KOPT-K1 (cell line): ENCODE measurements at regions not wholly inside any gene's neighbourhood (a gene's known extent, or its start where the extent isn't known, plus 50 kb on each side); places are given as distances from the start of the nearest gene placed in this dataset.
A peak's percentile ranks its signal among the peaks of the same experiment; 100 is the strongest.
"Not testable (repeated sequence)": the region's sequence is repeated elsewhere in the genome, so short reads cannot be mapped to it uniquely, and the experiment has no call there.

ENCODE experiments used
- H3K27ac ChIP-seq: fragments of 200-600 bp; sonication (generic); 2 replicates; pipeline ENCODE4 v1.5.1; 2016; ENCODE audit warnings: antibody characterized with exemption, mild to moderate bottlenecking, low read depth, low read length; ENCODE audit not compliant: poor library complexity, severe bottlenecking
- H3K36me3 ChIP-seq: fragments of 200-600 bp; sonication (generic); 2 replicates; pipeline ENCODE4 v1.5.1; 2017; ENCODE audit warnings: antibody characterized with exemption, mild to moderate bottlenecking, low read length, moderate library complexity; ENCODE audit not compliant: insufficient read depth
- H3K9me3 ChIP-seq: fragments of 200-600 bp; sonication (generic); 2 replicates; pipeline ENCODE4 v1.5.1; 2017; ENCODE audit warnings: antibody characterized with exemption, low read length, mild to moderate bottlenecking; ENCODE audit not compliant: insufficient read depth, poor library complexity, severe bottlenecking

- H3K27ac ChIP-seq = no peak overlapping the region
- H3K36me3 ChIP-seq = no peaks in the 10 kb centered on the region
- no peaks in the 10 kb centered on the region for H3K9me3 ChIP-seq
Observed at GRCh38 chr12:89289720-89290119, 62.6 kb downstream of the DUSP6 start.

GRCh38 chr12:89288959-89289358 is 63.3 kb downstream of the DUSP6 start:
- H3K9me3 ChIP-seq = no peaks in the 10 kb centered on the region
- no peak overlapping the region for H3K27ac ChIP-seq
- H3K36me3 ChIP-seq = no peaks in the 10 kb centered on the region

- Histone ChIP-seq H3K36me3 (no peaks in the 10 kb centered on the region), H3K27ac (no peak overlapping the region), H3K9me3 (no peaks in the 10 kb centered on the region)
Observed at GRCh38 chr12:89286501-89286900, 65.8 kb downstream of the DUSP6 start.

DNA sequence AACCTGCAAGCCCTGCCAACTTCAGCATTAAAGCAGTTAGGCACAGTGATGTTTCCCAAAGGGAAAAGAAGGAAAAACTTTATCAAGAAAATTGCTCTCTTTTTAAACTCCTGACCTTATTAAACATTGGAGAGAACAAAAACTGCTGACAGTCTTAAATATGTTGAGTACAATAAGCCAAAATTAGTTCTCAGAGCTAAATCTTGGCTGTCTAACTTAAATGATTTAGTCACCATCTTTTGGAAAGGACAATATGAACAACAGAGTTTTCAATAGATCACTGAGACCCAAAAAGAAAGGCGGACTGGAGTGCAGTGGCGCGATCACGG is 70.8 kb downstream of the DUSP6 start:
- Histone ChIP-seq H3K9me3 (no peaks in the 10 kb centered on the region), H3K27ac (peak overlapping the region; percentile 69), H3K36me3 (no peaks in the 10 kb centered on the region)

DNA sequence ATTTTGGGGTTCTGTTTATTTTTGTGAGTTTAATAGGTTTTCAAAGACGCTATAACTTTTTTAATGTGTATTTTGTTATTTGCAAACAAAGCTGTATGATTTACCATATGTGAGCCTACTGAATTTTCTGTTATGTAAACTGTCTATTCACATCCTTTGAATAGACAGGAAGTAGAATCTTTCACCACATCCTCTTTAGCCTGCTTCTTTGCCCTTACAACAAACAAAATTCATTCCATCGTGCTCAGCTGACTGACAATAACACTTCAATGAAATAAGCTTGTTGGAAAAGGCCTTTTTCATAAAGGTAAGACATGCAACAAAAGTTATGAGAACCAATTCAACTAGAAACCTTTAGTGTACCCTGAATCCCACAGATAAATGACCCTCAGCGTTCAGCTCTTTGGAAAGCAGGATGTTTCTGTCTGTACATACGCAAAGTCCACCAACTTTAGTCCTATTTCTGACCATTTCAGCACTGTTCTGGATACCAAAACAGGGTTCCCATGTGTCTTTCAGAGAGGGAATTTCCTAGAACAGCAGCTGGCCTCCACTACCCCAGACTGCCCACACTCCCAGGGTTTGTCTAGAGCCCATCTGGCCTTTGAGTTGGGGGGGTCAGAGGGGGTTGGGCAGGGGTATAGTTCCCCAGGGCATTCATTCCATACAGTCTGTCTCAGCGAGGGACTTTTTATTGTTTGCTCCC is 71.3 kb downstream of the DUSP6 start:
- H3K27ac ChIP-seq = peak overlapping the region; percentile 69
- H3K9me3 ChIP-seq = no peaks in the 10 kb centered on the region
- no peaks in the 10 kb centered on the region for H3K36me3 ChIP-seq

GRCh38 chr12:89279499-89279898 is 72.8 kb downstream of the DUSP6 start:
- no peaks in the 10 kb centered on the region for H3K36me3 ChIP-seq
- no peak overlapping the region for H3K27ac ChIP-seq
- H3K9me3 ChIP-seq = no peaks in the 10 kb centered on the region

- H3K27ac ChIP-seq = no peak overlapping the region
- no peaks in the 10 kb centered on the region for H3K9me3 ChIP-seq
- H3K36me3 ChIP-seq = no peaks in the 10 kb centered on the region
Observed at GRCh38 chr12:89278862-89279261, 73.4 kb downstream of the DUSP6 start.

- Histone ChIP-seq H3K27ac (no peak overlapping the region), H3K36me3 (no peaks in the 10 kb centered on the region), H3K9me3 (no peaks in the 10 kb centered on the region)
Observed at GRCh38 chr12:89278169-89278568, 74.1 kb downstream of the DUSP6 start.

DNA sequence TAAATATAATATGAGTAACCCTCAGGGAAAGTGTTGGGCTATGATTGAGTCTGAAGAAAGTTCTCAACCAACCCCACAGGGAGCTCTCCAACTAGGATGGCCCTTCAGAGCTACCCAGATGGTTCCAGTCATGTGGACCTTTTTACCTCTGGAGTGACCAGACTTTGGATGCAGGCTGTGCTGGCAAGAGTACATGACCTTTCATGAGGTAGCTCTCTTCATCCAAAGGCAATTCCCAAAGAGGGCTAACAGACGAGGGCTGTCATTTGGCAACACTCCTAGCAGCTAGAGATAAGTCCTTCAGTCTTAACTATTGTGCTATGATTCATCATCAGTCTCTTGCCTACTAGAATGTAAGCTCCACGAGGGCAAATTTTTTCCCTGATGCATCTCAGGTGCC is 75.4 kb downstream of the DUSP6 start:
- no peak overlapping the region for H3K27ac ChIP-seq
- H3K9me3 ChIP-seq = no peaks in the 10 kb centered on the region
- no peaks in the 10 kb centered on the region for H3K36me3 ChIP-seq

DNA sequence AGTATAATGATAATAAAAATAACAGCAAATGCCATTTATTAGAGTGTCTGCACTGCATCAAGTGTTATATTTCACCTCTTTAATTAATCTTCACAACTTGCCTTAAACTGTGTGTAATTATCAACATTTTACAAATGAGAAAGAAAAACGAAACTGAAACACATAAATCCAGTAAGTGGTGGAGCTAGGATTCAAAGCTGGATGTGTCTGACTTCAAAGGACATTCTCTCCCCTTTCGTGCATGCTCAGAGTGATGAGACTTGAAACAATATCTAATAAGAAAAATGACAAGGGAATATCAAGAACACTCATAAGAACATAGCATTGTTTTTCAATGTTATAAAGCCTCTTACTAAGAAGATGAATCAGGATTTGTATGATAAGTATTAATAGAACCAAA is 78.8 kb downstream of the DUSP6 start:
- no peak overlapping the region for H3K27ac ChIP-seq
- H3K36me3 ChIP-seq = no peaks in the 10 kb centered on the region
- peaks cover 5% of the 10 kb centered on the region for H3K9me3 ChIP-seq

- Histone ChIP-seq H3K9me3 (peaks cover 5% of the 10 kb centered on the region), H3K36me3 (no peaks in the 10 kb centered on the region), H3K27ac (no peak overlapping the region)
Observed at GRCh38 chr12:89270548-89270947, 81.8 kb downstream of the DUSP6 start.

GRCh38 chr12:89269174-89269573 is 83.1 kb downstream of the DUSP6 start:
- Histone ChIP-seq H3K36me3 (no peaks in the 10 kb centered on the region), H3K9me3 (peaks cover 5% of the 10 kb centered on the region), H3K27ac (no peak overlapping the region)

- H3K27ac ChIP-seq = no peak overlapping the region
- peaks cover 5% of the 10 kb centered on the region for H3K9me3 ChIP-seq
Observed at GRCh38 chr12:89267404-89267803, 84.9 kb downstream of the DUSP6 start.

DNA sequence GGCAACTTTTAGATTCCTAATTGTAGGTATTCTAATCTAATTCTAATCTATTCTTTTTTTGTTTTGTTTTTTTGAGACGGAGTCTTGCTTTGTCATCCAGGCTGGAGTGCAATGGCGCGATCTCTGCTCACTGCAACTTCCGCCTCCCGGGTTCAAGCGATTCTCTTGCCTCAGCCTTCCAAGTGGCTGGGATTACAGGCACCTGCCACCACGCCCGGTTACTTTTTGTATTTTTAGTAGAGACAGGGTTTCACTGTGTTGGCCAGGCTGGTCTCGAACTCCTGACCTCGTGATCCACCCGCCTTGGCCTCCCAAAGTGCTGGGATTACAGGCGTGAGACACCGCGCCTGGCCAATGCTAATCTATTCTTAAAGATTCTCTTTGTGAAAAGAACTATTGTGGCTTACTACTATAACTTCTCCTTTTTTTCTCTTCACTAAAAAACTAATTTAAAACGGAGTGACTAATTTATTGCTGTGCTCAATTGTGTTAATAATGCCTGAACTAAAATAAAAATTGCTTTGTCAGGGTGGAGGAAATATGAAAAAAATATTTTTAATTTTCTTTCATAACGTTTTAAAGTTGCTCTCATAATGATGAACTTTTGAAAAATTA is 85.6 kb downstream of the DUSP6 start:
- H3K9me3 ChIP-seq, H3K27ac ChIP-seq, H3K36me3 ChIP-seq: not testable (repeated sequence)

More at GRCh38 chr12:89267404-89267803, 84.9 kb downstream of the DUSP6 start:
- no peaks in the 10 kb centered on the region for H3K36me3 ChIP-seq

- Histone ChIP-seq H3K9me3 (no peaks in the 10 kb centered on the region), H3K27ac (no peak overlapping the region), H3K36me3 (no peaks in the 10 kb centered on the region)
Observed at GRCh38 chr12:89264837-89265236, 87.5 kb downstream of the DUSP6 start.

- Histone ChIP-seq H3K36me3 (no peaks in the 10 kb centered on the region), H3K27ac (no peak overlapping the region), H3K9me3 (no peaks in the 10 kb centered on the region)
Observed at GRCh38 chr12:89263900-89264299, 88.4 kb downstream of the DUSP6 start.
